Stimulated activated CD4-positive, alpha-beta T cell treated with anti-CD3 and anti-CD28 coated beads, Interleukin-2, amount 100 ng/mL, for 48 hours (primary cell): ENCODE measurements at regions not wholly inside any gene's neighbourhood (a gene's known extent, or its start where the extent isn't known, plus 50 kb on each side); places are given as distances from the start of the nearest gene placed in this dataset.
"Not testable (repeated sequence)": the region's sequence is repeated elsewhere in the genome, so short reads cannot be mapped to it uniquely, and the experiment has no call there.

Experiments used
- DNase-seq, 2 donors: peaks; one replicate each; pipeline ENCODE4 v3.0.0-alpha.2; 2020

GRCh38 chr7:80346704-80347103 is 165.2 kb downstream of the GNAT3 start:
- no peak for DNase-seq

GRCh38 chr7:80335511-80336231 is 176.2 kb downstream of the GNAT3 start:
- no peak for DNase-seq

- no peak for DNase-seq
These were observed 177.0 kb downstream of the GNAT3 start for GRCh38 chr7:80334908-80335307.

DNA sequence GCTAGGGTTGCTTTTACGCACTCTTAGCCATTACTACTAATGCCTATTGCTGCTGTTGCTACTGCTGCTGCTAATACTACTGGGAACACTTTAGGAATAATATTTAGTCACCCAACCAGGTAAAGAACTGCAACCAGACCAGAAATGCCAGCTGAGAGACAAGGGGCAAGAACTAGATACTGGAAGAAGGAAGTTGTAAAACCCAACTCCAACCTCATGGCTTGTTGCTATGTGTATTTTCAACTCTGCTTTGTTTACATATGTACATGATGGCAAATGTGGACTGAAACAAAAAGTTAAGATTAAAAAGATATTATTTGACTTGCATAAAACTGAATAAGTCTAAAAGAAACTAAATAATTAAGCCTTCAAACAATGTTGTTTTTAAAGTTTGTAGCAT is 177.7 kb downstream of the GNAT3 start:
- no peak for DNase-seq

- DNase-seq, result no peak
These were observed 178.8 kb downstream of the GNAT3 start for GRCh38 chr7:80333040-80333439.

GRCh38 chr7:80330434-80330833 is 181.4 kb downstream of the GNAT3 start:
- DNase-seq, result no peak

- DNase-seq, result no peak
These were observed 187.8 kb downstream of the GNAT3 start for GRCh38 chr7:80324032-80324431.

GRCh38 chr7:80319461-80319860 is 184.8 kb downstream of the GNAI1 start:
- no peak for DNase-seq

DNA sequence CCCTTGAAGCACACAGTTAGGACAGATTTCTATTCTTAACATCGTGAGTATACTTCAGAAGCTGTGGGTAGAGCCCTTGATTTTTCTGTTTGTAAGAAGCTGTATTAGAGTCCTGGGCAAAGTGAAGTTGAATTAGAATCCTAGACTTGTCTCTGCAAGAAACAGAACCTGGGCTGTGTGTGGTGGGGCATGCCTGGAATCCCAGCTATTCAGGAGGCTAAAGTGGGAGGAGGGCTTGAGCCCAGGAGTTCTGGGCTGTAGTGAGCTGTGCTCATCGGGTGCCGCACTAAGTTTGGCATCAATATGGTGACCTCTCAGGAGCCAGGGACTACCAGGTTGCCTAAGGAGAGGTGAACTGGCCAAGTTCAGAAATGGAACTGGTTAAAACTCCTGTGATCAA is 183.4 kb downstream of the GNAI1 start:
- no peak for DNase-seq

DNA sequence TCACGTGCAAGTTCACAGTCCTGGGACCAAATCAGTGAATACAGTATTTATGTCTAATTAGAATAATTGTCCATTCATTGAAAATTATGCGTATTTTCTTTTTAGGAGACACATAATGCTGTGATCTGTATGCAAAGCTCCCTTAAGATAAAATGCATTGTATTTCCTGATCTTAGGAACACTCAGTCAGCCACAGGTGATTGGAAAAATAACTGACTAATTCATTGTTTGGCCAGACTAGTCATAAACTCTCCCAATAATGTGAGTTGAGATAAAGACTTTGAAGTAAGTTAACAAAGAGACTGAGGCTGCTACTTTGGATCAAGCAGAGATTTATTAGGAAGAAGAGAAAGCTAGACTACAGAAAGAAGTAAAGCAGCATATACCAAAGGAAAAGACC is 182.2 kb downstream of the GNAI1 start:
- DNase-seq, result no peak

- DNase-seq, result no peak
These were observed 179.1 kb downstream of the GNAI1 start for GRCh38 chr7:80313716-80314115.

GRCh38 chr7:80313067-80313626 is 178.5 kb downstream of the GNAI1 start:
- no peak for DNase-seq

DNA sequence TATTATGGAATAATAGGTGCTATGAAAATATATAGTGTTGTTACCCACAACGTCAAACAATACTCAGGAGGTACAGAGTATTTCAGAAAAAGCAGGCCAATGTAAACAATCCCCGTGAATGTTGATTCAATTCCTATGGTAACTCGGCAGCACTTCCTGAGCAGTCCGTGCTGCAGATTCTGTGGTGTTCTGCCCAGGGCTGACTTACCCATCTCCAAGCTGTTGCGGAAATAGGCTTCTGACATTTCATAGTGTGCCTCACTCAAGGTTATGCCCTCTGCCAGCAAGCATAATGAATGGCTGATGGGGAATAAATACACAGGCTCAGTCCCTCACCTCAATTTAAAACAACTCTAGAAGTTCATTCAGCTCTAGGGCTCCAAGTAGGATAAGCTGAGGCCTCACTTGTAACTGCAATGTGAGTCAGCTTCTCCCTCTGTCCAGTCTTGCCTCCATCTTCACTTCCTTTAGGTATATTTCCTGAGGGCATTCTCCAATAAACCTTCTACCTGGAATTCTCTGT is 177.6 kb downstream of the GNAI1 start:
- DNase-seq, result no peak

GRCh38 chr7:80311313-80311712 is 176.7 kb downstream of the GNAI1 start:
- DNase-seq, result no peak

GRCh38 chr7:80309971-80310549 is 175.4 kb downstream of the GNAI1 start:
- peak in 1 of 2 donors; percentile 6 for DNase-seq

- DNase-seq, result no peak
These were observed 174.7 kb downstream of the GNAI1 start for GRCh38 chr7:80309377-80309776.

- no peak for DNase-seq
These were observed 172.7 kb downstream of the GNAI1 start for GRCh38 chr7:80307227-80307856.

DNA sequence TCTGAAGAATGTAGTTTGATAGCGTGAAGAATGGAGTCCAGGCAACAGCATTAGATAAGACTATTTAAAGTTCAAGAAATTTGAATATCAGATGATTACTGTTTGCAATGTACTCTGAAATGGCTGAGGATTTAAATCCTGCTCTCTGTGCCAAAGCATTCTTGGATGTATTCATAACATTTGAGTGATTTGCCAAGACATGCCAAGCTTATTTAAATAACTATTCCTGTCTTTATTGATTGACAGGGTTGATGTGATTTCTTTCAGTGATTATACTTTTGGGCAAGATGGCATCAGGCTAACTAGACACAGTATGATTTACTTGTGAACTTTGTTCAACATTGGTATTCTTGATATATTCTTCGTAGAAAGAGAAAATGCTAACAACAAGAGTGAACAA is 168.7 kb downstream of the GNAI1 start:
- DNase-seq, result no peak

DNA sequence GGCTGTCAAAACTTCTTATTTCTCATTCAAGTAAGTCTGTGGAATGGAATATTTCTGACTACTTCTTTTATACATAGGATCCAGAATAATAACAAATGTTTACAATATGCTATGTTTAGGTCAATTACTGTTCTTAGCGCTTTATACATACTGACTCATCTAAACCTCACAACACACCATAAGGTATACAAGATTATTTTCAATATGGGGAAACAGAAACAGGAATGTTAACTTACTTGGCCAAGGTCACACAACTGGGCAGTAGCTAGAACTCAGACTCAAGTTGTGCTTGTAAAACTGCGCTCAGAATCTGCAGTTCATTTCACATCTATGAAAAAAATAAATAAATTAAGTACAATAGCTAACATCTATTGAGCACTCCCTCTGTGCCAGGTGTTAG is 168.0 kb downstream of the GNAI1 start:
- no peak for DNase-seq

DNA sequence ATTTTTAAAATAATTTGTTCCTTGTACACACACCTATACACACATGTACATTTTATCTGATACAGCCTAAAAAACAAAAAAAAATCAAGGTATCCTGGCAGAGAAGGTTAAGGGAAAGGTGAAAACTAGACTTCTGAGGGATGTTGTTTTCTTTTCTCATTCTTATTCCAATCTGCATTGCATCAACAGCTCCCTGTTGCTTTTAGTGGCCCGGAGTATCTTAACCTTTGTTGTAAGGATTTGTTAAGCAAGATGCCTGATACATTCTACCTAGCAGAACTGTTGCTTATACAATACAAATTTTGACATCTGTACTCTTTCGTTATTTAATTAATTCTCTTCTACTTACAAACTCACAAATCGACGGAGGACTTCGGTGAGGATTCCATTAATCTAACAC is 167.4 kb downstream of the GNAI1 start:
- DNase-seq, result no peak

DNA sequence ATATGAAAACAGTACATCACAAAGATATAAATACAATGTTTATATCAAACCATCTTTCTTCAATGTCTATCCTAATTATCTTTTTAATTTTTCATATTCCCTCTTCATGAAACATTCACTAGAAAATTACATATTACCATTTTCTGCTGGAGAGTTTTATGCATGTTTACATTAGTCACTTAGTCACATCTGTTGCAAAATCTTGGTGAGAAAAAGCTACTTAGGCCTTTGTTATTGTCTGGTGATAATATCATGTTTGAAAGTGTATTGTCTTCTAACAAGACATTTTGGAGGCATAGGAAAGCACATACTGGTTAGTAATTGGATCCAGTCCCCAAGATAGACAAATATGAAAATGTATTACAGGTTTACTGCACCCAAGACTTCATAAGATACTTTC is 163.6 kb downstream of the GNAI1 start:
- no peak for DNase-seq

DNA sequence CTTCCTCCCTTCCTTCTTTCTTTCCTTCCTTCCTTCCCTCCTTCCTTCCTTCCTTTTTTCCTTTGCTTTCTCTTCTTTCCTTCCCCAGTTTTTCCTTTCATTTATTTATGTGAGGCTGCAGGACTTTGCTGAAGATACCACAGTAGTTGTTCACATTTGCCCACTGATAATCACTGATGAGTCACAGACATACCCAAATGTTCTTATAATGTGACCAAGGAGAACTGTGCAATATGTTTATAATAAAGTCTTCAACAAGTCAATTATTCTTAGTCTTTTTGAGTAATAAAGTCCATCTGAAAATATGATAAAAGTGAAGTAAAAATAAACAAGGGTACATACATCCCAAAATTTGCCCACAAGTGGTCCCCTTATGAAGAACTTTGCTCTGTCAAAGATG is 159.7 kb downstream of the GNAI1 start:
- no peak for DNase-seq

- DNase-seq, result not testable (repeated sequence)
These were observed 158.0 kb downstream of the GNAI1 start for GRCh38 chr7:80292634-80293033.
